Hematopoietic multipotent progenitor cell treated with erythropoietin and hydrocortisone succinate and interleukin-3 and kit ligand, for 17 days (in vitro differentiated cells): ENCODE measurements at regions not wholly inside any gene's neighbourhood (a gene's known extent, or its start where the extent isn't known, plus 50 kb on each side); places are given as distances from the start of the nearest gene placed in this dataset.
"Not testable (repeated sequence)": the region's sequence is repeated elsewhere in the genome, so short reads cannot be mapped to it uniquely, and the experiment has no call there.

ENCODE experiments used
- DNase-seq: peaks from one replicate; pipeline ENCODE4 v3.0.0-alpha.2; 2015; ENCODE audit warnings: low spot score

DNA sequence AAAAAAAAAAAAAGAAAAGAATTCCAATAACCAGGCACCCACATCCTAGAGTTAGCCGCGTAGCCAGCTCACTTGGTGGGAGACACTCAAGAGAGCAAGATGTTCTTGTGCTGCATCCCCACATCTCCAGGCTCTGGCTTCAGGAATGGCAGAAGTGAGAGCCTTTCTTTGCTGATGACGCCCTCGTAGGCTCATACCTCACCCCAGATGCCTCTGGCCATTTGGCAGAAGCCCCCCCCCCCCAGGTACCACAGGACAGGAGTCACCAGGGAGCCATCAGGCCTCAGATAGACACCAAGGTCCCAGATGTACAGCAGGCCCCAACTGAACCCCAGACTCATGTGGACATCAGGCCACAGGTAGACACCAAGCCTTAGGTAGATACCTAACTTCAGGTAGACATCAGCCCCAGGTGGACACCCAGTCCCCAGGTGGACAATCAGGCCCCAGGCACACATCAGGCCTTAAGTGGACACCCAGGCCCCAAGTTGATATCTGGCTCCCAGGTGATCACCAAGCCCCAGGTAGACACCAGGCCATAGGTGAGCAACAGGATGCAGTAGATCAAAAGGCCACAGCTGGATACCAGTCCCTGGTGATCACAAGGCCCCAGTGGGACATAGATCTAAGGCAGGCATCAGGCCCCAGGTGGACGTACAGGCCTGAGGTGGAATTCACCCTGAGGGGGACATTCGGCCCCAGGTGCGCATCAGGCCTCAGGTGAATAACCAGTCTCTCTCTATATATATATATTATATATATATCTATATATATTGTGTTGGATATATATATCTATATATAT, 202.5 kb downstream of the POTEM start:
- DNase-seq, result peak; percentile 1

DNA sequence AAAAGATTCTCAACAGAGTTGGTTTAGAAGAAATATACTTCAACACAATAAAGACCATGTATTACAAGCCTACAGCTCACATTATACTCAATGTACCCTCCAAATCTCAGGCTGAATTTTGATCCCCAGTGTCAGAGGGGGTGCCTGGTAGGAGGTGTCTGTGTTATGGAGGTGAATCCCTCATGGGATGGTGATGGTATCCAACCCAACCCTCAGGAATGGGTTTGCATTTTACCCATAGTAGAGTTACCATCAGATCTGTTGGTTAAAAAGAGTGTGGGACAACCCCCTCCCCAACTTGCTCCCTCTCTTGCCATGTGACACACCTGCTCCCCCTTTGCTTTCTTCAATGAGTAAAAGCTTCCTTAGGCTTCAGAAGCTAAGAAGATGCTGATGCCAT, 205.5 kb downstream of the POTEM start:
- DNase-seq, result peak; percentile 3

DNA sequence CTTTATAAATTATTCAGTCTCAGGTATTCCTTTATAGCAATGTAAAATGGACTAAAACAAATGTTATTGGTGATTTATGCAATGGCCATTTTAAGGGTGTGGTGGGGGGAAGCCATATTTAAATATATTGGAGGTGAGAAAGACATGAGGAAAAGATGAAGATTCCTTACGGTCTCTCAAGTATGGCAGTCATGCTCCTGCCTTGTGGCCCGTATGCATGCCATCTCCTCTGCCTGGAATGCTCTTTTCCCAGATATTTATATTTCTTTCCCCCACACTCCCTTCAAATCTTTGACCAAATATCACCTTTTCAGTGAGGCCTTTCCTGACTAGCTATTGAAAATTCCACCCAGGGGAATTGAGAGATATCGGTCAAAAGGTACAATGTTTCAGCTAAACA, 206.0 kb downstream of the POTEM start:
- not testable (repeated sequence) for DNase-seq

DNA sequence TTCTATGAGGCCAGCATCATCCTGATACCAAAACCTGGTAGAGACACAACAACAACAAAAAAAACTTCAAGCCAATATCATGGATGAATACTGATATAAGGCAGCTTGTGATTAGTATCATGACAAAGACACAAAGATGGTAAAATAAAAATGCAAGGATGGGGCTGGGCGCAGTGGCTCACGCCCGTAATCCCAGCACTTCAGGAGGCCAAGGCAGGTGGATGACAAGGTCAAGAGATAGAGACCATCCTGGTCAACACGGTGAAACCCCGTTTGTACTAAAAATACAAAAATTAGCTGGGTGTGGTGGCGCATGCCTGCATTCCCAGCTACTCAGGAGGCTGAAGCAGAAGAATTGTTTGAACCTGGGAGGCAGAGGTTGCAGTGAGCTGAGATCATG, 210.2 kb downstream of the POTEM start:
- DNase-seq, result not testable (repeated sequence)

DNA sequence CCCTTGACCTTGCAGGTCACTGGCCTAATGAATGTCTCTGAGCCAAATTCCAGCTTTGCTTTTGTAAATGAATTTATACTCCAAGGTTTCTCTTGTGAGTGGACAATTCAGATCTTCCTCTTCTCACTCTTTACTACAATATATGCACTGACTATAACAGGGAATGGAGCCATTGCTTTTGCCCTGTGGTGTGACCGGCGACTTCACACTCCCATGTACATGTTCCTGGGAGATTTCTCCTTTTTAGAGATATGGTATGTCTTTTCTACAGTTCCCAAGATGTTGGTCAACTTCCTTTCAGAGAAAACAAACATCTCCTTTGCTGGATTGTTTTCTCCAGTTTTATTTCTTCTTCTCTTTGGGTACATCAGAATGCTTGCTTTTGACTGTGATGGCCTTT, 213.1 kb downstream of the POTEM start:
- not testable (repeated sequence) for DNase-seq

DNA sequence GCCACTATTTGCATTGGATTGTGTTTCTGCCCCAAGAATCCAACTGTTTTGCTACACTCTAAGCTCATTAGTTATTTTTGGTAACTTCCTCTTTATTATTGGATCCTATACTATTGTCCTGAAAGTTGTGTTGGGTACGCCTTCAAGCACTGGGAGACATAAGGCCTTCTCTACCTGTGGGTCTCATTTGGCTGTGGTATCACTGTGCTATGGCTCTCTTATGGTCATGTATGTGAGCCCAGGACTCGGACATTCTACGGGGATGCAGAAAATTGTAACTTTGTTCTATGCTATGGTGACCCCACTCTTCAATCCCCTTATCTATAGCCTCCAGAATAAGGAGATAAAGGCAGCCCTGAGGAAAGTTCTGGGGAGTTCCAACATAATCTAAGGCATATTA, 213.6 kb downstream of the POTEM start:
- DNase-seq, result peak; percentile 3

DNA sequence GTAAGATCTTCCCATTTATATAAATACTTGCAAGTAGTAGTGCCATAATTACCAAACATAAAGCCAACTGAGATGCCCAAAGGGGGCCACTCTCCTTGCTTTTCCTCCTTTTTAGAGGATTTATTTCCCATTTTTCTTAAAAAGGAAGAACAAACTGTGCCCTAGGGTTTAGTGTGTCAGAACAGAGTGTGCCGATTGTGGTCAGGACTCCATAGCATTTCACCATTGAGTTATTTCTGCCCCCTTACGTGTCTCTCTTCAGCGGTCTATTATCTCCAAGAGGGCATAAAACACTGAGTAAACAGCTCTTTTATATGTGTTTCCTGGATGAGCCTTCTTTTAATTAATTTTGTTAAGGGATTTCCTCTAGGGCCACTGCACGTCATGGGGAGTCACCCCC, 227.9 kb downstream of the POTEM start:
- DNase-seq, result not testable (repeated sequence)

DNA sequence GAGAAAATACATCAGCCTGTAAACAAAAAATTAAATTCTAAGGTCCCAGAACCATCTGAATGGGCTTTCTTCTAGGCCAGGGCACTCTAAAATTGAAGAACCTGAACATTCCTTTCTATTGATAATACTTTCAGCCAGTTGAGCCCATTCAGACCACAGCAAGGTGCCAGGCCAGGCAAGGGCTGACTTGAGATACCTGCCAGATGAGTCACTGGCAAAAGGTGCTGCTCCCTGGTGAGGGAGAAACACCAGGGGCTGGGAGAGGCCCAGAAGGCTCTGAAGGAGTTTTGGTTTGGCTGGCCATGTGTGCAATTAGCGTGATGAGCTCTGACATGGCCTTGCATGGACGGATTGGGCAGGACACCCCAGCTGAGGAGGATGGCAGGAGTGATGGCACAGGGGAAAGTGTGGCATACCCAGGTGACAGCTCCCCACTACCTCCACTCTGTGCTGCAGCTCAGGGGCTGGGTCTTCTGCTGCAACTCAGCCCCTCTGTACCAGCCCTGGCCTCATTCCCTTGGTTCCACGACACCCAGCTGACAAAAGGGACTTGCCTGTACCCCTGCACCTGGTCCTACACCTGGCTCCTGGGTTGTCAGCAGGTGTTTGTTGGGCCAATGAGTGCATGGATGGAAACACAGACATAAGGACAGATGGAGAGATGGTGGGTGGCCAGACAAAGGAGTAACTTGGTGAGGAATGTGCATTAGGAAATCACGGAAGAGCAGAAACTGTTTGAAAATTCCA, 230.4 kb downstream of the POTEM start:
- not testable (repeated sequence) for DNase-seq

DNA sequence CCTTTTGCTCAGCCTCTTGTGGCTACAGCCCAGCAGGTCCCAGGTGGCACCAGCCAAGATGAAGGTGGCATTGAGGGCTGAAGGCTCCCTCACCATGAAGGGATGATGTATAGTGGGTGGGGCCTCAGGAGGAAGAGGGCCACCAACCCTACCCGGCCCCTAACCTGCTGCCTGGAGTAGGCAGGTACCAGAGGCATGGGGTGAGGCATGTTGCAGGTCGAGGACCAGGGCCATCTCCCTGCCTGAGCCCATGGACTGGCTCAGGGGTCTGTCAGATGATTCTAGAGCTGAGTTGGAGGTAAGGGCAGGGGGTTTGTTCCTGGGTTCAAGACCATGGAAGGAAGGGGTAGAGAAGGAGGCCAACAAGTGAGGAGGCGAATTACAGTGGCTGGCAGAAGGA, 231.1 kb downstream of the POTEM start:
- DNase-seq, result not testable (repeated sequence)

DNA sequence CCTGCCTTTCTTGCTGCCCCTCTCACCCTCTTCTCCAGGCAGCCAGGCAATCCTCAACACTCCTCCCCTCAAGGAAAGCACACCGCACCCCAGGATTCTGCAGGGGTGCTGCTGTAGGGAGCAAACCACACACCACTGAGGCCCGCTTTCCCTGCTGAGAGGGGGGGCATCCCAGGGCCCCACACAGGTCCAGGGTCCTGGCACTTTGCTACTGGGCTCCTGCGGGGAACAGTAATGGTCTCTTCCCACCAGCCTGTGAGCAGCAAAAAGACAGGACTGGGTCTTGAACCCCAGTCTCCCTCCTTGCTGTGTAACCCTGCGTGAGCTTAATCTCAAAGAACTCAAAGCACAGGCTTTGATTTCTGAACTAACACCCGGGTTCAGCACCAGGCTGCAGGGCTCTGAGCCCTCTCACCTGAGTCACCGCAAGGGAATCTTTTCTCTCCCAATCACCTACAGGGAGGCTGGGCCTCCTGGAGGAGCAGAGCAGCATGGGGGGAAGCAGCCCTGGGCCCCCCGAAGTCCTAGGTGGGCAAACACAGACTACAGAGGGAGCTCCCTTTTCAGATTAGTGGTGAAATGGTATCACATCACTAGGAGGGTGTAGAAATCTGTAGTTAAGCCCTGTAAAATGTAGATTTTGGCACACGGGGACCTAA, 232.6 kb downstream of the POTEG start:
- DNase-seq, result not testable (repeated sequence)

DNA sequence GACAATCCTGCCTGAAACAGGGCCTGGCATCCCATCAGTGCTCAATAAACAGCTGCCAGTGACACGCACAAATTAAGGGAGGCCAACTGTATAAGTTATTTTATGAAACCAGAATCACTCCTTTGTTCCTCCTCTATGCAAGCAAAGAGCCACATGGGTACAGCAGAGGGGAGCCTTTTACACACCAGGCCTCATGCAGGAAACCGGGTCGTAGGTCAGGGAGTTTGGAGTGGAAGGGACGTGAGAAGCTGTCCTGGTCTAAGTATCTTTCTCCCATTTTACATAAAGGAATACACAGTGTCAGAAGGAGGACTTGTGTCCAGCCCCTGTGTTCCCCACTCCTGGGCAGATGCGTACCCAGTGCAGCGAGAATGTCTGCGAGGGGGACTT, 232.1 kb downstream of the POTEG start:
- not testable (repeated sequence) for DNase-seq

DNA sequence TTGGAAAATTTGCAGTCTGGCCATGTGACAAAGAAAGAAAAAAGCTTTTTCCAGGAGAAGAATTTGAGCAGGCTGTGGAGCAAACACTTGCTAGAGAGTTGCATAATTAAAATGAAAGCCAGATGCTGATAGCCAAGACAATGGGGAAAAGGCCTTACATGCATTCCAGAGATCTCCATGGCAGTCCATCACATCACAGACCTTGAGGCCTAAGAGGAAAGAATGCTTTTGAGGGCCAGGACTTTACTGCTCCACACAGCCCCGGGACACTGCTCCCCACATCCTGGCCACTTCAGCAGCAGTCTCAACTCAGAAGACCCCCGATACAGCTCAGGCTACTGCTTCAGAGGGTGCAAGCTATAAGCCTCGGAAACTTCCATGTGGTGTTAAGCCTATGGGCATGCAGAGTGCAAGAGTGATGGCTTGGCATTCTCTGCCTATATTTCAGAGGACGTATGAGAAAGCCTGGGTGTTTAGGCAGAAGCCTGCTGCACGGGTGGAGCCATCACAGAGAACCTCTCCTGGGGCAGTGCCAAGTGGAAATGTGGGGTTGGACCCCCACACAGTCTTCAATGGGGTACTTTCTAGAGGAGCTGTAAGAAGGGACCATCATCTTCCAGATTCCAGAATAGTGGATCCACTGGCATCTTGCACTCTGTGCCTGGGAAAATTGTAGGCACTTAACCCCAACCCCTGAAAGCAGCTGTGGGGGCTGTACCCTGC, 230.7 kb downstream of the POTEG start:
- not testable (repeated sequence) for DNase-seq

DNA sequence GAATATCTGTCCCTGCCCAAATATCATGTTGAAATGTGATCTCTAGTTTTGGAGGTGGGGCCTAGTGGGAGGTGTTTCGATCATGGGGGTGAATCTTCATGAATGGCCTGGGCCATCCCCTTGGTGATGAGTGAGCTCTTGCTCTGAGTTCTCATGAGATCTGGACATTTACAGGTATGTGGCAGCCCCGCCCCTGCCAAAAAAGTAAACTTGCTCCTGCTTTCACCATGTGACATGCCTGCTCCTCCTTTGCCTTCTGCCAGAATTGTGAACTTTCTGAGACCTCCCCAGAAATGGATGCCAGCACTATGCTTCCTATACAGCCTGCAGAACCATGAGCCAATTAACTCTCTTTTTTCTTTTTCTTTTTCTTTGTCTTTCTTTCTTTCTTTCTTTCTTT, 229.3 kb downstream of the POTEG start:
- not testable (repeated sequence) for DNase-seq

DNA sequence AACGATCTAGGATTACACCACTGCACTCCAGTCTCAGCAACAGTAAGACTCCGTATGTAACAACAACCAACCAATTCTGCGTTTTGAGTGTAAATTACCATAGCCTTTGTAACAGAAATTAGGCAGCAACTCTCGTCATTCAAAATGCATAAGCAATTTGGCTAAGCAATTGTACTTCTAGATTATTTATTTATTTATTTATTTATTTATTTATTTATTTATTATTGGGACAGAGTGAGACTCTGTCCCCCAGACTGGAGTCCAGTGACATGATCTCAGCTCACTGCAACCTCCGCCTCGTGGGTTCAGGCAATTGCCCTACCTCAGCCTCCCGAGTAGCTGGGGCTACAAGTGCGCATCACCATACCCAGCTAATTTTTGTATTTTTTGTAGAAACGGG, 217.7 kb downstream of the POTEG start:
- not testable (repeated sequence) for DNase-seq

DNA sequence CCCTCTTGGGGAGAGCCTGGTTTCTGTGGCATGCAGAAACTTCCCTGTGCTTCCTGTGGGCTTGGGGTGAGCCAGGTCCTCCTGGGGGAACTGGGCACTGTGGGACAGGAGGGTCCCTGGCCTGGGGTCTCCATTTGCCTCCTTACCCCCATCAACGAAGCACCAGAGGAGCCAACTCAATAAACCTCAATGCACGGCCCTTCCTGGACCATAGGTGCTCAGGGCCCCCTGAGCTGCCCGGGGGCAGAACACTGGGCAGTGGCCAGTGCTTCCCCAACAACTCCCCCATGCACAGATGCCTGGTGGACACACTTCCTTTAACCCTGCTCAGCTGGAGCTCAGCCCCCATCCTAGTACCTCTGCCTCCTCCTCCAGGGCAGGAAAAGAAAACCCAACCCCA, 214.7 kb downstream of the POTEG start:
- DNase-seq, result not testable (repeated sequence)

DNA sequence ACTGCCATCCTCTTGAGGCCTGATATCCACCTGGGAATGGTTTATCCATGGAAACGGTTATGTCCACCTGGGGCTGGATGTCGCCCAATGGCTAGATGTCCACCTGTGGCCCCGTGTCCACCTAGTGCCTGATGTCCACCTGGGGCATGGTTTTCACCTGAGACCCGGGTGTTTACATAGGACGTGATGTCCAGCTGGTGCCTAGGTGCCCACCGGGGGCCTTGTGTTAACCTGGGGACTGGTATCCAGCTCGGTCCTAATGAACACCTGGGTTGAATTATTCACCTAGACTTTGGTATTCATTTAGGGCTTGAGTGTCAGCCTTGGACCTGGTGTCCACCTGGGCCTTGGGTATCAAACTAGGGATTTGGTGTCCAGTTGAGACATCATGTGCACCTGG, 202.7 kb downstream of the POTEG start:
- DNase-seq, result not testable (repeated sequence)

DNA sequence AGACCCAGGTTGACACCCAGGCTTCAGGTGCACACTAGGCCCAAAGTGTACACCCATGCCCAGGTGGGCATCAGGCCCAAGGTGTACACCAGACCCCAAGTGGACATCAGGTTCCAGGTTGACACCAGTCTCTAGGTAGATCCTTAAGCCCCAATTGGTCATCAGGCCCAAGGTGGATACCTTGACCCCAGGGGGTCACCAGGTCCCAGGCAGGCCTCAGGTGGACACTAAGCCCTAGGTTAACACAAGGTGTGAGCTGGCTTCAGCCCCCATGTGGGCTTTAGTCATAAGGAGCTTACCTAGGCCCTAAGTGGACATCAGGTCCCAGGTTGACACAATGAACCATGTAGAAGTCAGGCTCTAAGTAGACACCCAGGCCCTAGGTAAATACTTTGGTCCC, 200.1 kb downstream of the POTEG start:
- not testable (repeated sequence) for DNase-seq

DNA sequence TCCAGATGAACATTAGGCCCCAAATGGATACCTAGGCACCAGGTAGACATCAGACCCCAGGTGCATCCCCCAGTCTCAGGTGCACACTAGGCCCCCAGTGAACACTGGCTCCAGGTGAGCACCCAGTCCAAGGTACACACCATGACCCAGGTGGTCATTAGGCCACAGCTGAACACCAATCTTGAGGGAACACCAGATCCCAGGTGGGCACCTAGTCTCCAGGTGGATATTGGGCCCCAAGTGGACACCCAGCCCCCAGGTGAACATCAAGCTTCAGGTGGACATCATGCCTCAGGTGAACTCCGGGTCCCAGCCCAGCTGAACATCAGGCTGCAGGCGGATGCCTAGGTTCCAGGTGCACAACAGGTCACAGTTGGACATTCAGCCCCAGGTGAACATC, 196.5 kb downstream of the POTEG start:
- DNase-seq, result not testable (repeated sequence)

DNA sequence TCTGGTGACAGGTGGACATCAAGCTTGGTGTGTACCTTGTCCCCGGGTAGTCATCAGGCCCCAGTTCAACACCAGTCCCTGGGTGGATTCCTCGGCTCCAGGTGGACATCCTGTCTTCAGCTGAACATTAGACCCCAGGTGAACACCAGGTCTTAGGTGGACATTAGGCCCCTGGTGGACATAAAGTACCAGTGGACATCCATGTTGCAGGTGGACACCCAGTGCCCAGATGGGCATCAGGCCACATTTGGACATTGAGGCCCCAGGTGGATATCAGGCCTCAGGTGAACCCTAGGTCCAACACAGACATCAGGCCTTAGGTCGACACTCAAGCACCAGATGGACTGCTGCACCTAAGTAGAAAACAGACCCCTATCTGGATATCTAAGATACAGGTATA, 195.6 kb downstream of the POTEG start:
- not testable (repeated sequence) for DNase-seq

DNA sequence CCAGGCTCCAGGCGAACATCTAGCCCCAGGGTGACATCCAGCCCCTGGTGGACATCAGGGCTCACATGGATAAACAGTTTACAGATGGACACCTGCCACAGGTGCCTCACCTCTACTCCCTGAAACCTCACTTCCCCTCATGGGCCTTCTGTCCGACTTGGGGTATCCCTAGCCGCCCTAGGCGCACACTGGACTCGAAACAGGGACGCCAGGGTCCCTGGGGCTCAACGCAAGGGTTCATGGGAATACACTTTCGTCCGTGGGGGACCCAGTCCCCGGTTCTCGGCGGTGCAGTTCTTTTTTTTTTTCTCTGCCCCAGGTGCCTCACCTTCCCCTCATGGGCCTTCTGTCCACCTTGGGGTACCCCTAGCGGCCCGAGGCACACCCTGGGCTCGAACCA, 194.2 kb downstream of the POTEG start:
- not testable (repeated sequence) for DNase-seq

DNA sequence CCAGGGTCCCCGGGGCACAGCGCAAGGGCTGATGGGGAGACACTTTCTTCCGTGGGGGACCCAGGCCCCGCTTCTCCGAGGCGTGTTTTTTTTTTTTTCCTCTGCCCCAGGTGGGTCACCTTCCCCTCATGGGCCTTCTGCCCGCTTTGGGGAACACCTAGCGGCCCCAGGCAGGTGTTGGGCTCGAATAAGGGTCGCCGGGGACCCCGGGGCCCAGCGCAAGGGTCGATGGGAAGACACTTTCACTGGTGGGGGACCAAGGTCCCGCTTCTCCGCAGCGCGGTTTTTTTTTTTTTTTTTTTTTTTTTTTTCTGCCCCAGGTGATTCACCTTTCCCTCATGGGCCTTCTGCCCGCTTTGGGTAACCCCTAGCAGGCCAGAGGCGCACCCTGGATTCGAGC, 193.8 kb downstream of the POTEG start:
- DNase-seq, result not testable (repeated sequence)

DNA sequence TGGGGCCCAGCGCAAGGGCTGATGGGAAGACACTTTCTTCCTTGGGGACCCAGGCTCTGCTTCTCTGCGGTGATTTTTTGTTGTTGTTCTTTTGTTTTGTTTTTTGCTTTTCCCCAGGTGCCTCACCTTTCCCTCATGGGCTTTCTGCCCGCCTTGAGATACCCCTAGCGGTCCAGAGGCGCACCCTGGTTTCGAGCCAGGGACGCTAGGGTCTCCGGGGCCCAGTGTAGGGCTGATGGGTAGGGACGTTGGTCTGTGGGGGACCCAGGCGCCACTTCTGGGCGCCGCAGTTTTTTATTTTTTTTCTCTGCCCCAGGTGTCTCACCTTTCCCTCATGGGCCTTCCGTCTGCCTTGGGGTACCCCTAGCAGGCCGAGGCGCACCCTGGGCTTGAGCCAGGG, 192.7 kb downstream of the POTEG start:
- not testable (repeated sequence) for DNase-seq
